HG03280 (cell line): ENCODE measurements at regions not wholly inside any gene's neighbourhood (a gene's known extent, or its start where the extent isn't known, plus 50 kb on each side); places are given as distances from the start of the nearest gene placed in this dataset.
A peak's percentile ranks its signal among the peaks of the same experiment; 100 is the strongest.

ENCODE experiments used
- ATAC-seq: cut with Tn5 transposase; IDR thresholded peaks from one replicate; pipeline ENCODE4 v1.9.1; 2021; ENCODE audit warnings: mild to moderate bottlenecking, moderate library complexity; ENCODE audit not compliant: unreplicated experiment

GRCh38 chr4:137688651-137689050 is 156.4 kb upstream of the PCDH18 start:
- ATAC-seq, result no peak

- ATAC-seq, result no peak
These were observed 153.1 kb upstream of the PCDH18 start for GRCh38 chr4:137685357-137685756.

GRCh38 chr4:137681081-137681480 is 148.8 kb upstream of the PCDH18 start:
- no peak for ATAC-seq

GRCh38 chr4:137678796-137679195 is 146.5 kb upstream of the PCDH18 start:
- no peak for ATAC-seq

- no peak for ATAC-seq
These were observed 145.6 kb upstream of the PCDH18 start for GRCh38 chr4:137677863-137678262.

- no peak for ATAC-seq
These were observed 144.2 kb upstream of the PCDH18 start for GRCh38 chr4:137676357-137676998.

- ATAC-seq, result no peak
These were observed 141.8 kb upstream of the PCDH18 start for GRCh38 chr4:137674066-137674465.

- no peak for ATAC-seq
These were observed 136.7 kb upstream of the PCDH18 start for GRCh38 chr4:137668885-137669545.

GRCh38 chr4:137664416-137664815 is 132.1 kb upstream of the PCDH18 start:
- ATAC-seq, result no peak

- no peak for ATAC-seq
These were observed 131.7 kb upstream of the PCDH18 start for GRCh38 chr4:137664046-137664387.

- no peak for ATAC-seq
These were observed 131.2 kb upstream of the PCDH18 start for GRCh38 chr4:137663251-137664045.

- no peak for ATAC-seq
These were observed 129.4 kb upstream of the PCDH18 start for GRCh38 chr4:137661693-137662092.

GRCh38 chr4:137660211-137660610 is 127.9 kb upstream of the PCDH18 start:
- ATAC-seq, result no peak

- ATAC-seq, result no peak
These were observed 127.1 kb upstream of the PCDH18 start for GRCh38 chr4:137659431-137659830.

- ATAC-seq, result no peak
These were observed 124.4 kb upstream of the PCDH18 start for GRCh38 chr4:137656661-137657060.

GRCh38 chr4:137655302-137655701 is 123.0 kb upstream of the PCDH18 start:
- no peak for ATAC-seq

- ATAC-seq, result no peak
These were observed 118.8 kb upstream of the PCDH18 start for GRCh38 chr4:137651128-137651527.

GRCh38 chr4:137649711-137650450 is 117.6 kb upstream of the PCDH18 start:
- no peak for ATAC-seq

- no peak for ATAC-seq
These were observed 116.2 kb upstream of the PCDH18 start for GRCh38 chr4:137648531-137648930.

- ATAC-seq, result peak; percentile 88
These were observed 115.1 kb upstream of the PCDH18 start for GRCh38 chr4:137647375-137647774.

GRCh38 chr4:137644201-137644600 is 111.9 kb upstream of the PCDH18 start:
- no peak for ATAC-seq
